Breast epithelium (tissue), 3 donors: ENCODE measurements at regions not wholly inside any gene's neighbourhood (a gene's known extent, or its start where the extent isn't known, plus 50 kb on each side); places are given as distances from the start of the nearest gene placed in this dataset.

ENCODE experiments used
- POLR2A ChIP-seq: fragments of 450-650 bp; IDR thresholded peaks from one replicate; pipeline ENCODE4 v1.6.1; 2016; ENCODE audit warnings: antibody characterized with exemption, mild to moderate bottlenecking, moderate library complexity
- POLR2AphosphoS5 ChIP-seq, 3 donors: sonication (generic); formaldehyde crosslinking; IDR thresholded peaks; one replicate each; pipeline ENCODE4 v1.6.1; 2017; ENCODE audit warnings: antibody characterized with exemption in 3 of 3
- TF ChIP-seq, protein P1 (sequence below), 3 donors: fragments of 450-650 bp; IDR thresholded peaks; one replicate each; pipeline ENCODE4 v1.5.1; 2016 to 2017; ENCODE audit warnings: antibody characterized with exemption in 3 of 3, mild to moderate bottlenecking in 3 of 3, moderate library complexity in 3 of 3

DNA sequence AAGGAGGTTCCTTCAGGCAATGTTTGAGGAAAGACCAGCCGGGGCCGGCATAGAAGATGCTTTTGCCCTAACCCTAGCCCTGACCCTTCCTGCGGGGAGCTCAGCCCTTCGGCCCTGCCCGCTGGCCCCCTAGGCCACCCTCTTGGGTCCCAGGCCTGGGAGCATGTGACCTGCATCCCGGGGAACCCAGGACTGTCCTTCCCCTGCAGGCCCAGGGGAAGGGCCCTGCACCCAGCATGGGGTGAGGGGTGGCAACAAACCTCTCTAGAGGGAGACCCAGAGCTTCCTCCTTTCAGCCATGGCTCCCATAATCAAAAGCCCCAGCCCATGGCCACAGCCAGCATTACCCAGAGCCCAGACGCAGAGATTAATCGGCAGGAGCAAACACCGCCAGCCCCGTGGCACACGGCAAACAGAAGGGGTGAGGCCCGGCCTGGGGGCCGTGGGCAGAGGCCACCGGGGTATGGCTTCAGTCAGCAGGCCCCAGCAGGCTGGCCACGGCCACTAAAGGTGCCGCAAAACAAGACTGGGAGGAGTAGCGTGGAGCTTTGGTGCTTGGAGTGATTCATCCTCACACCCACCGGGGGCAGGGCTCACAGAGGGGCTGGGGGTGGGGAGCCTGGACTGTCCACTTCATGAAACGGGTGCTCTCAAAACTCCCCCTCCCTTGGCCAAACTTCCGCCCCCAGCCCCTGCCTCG, 61.6 kb upstream of the HPCAL1 start:
- TF ChIP-seq, protein P1, sequence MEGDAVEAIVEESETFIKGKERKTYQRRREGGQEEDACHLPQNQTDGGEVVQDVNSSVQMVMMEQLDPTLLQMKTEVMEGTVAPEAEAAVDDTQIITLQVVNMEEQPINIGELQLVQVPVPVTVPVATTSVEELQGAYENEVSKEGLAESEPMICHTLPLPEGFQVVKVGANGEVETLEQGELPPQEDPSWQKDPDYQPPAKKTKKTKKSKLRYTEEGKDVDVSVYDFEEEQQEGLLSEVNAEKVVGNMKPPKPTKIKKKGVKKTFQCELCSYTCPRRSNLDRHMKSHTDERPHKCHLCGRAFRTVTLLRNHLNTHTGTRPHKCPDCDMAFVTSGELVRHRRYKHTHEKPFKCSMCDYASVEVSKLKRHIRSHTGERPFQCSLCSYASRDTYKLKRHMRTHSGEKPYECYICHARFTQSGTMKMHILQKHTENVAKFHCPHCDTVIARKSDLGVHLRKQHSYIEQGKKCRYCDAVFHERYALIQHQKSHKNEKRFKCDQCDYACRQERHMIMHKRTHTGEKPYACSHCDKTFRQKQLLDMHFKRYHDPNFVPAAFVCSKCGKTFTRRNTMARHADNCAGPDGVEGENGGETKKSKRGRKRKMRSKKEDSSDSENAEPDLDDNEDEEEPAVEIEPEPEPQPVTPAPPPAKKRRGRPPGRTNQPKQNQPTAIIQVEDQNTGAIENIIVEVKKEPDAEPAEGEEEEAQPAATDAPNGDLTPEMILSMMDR (IDR thresholded peaks at IDR 0.05), result no peak
- TF ChIP-seq POLR2A, result no peak
- TF ChIP-seq POLR2AphosphoS5 (IDR thresholded peaks at IDR 0.05), result no peak
